Colonic mucosa (tissue), 4 donors: ENCODE measurements at regions not wholly inside any gene's neighbourhood (a gene's known extent, or its start where the extent isn't known, plus 50 kb on each side); places are given as distances from the start of the nearest gene placed in this dataset.

Experiments
- DNase-seq: peaks from one replicate; pipeline ENCODE4 v3.0.0-alpha.2; 2020
- H3K27ac ChIP-seq: fragments of 200-600 bp; one replicate; pipeline ENCODE4 v1.8.0; 2021
- H3K27me3 ChIP-seq: fragments of 200-600 bp; one replicate; pipeline ENCODE4 v1.8.0; 2021
- H3K36me3 ChIP-seq: fragments of 200-600 bp; one replicate; pipeline ENCODE4 v1.8.0; 2021
- H3K4me1 ChIP-seq: fragments of 200-600 bp; one replicate; pipeline ENCODE4 v1.8.0; 2021; ENCODE audit warnings: mild to moderate bottlenecking
- H3K4me3 ChIP-seq: fragments of 200-600 bp; one replicate; pipeline ENCODE4 v1.8.0; 2021
- H3K9ac ChIP-seq, 2 donors: one replicate each; pipeline ENCODE4 v1.7.0; 2013; ENCODE audit warnings: control low read depth in 2 of 2, low read depth in 2 of 2, low read length in 2 of 2
- H3K9me3 ChIP-seq: fragments of 200-600 bp; one replicate; pipeline ENCODE4 v1.8.0; 2021
- CTCF ChIP-seq: fragments of 200-600 bp; IDR thresholded peaks from one replicate; pipeline ENCODE4 v1.8.0; 2022; ENCODE audit warnings: antibody characterized with exemption, mild to moderate bottlenecking
- intact Hi-C: fragments of 100-400 bp; cut with DNase I; formaldehyde crosslinking; loops from one replicate; pipeline ENCODE4 v1.14.1; 2022
- donor health status: healthy.
- donor health status: DM: no; HTN: no; CAD: no.
- donor health status: DM: no; HTN: no; CAD: no.

- H3K4me1 ChIP-seq, result no peaks in the 10 kb centered on the region
- H3K27ac ChIP-seq, result no peak overlapping the region
- DNase-seq, result no peak
- intact Hi-C loops, result no loop called here
- TF ChIP-seq CTCF, result no peak
- H3K4me3 ChIP-seq, result no peak overlapping the region
- no peaks in the 10 kb centered on the region for H3K27me3 ChIP-seq
- H3K36me3 ChIP-seq, result no peaks in the 10 kb centered on the region
- no peak overlapping the region for H3K9ac ChIP-seq
- no peaks in the 10 kb centered on the region for H3K9me3 ChIP-seq
These were observed 80.3 kb upstream of the LHX1 start for GRCh38 chr17:36856903-36857381.

- no peaks in the 10 kb centered on the region for H3K36me3 ChIP-seq
- H3K27me3 ChIP-seq, result no peaks in the 10 kb centered on the region
- intact Hi-C loops, result no loop called here
- no peak for TF ChIP-seq CTCF
- no peaks in the 10 kb centered on the region for H3K4me1 ChIP-seq
- H3K27ac ChIP-seq, result no peak overlapping the region
- H3K9ac ChIP-seq, result no peak overlapping the region
- H3K4me3 ChIP-seq, result no peak overlapping the region
- no peaks in the 10 kb centered on the region for H3K9me3 ChIP-seq
- no peak for DNase-seq
These were observed 79.6 kb upstream of the LHX1 start for GRCh38 chr17:36857698-36858097.

GRCh38 chr17:36858119-36859002, 78.9 kb upstream of the LHX1 start:
- intact Hi-C loops, result no loop called here
- no peak overlapping the region for H3K27ac ChIP-seq
- no peak overlapping the region for H3K4me3 ChIP-seq
- no peak for DNase-seq
- no peak for TF ChIP-seq CTCF
- H3K9ac ChIP-seq, result no peak overlapping the region
- H3K9me3 ChIP-seq, result no peaks in the 10 kb centered on the region
- no peaks in the 10 kb centered on the region for H3K36me3 ChIP-seq
- H3K4me1 ChIP-seq, result no peaks in the 10 kb centered on the region
- no peaks in the 10 kb centered on the region for H3K27me3 ChIP-seq

- no peak overlapping the region for H3K9ac ChIP-seq
- intact Hi-C loops, result no loop called here
- no peaks in the 10 kb centered on the region for H3K27me3 ChIP-seq
- no peak for TF ChIP-seq CTCF
- H3K4me3 ChIP-seq, result no peak overlapping the region
- no peaks in the 10 kb centered on the region for H3K9me3 ChIP-seq
- no peak overlapping the region for H3K27ac ChIP-seq
- no peaks in the 10 kb centered on the region for H3K36me3 ChIP-seq
- no peaks in the 10 kb centered on the region for H3K4me1 ChIP-seq
- no peak for DNase-seq
These were observed 78.3 kb upstream of the LHX1 start for GRCh38 chr17:36859003-36859300.

- no peak for DNase-seq
- Histone ChIP-seq H3K4me1 (no peaks in the 10 kb centered on the region), H3K4me3 (no peak overlapping the region), H3K27me3 (no peaks in the 10 kb centered on the region), H3K9ac (no peak overlapping the region), H3K9me3 (no peaks in the 10 kb centered on the region), H3K36me3 (no peaks in the 10 kb centered on the region), H3K27ac (no peak overlapping the region)
- no peak for TF ChIP-seq CTCF
- intact Hi-C loops, result no loop called here
These were observed 77.6 kb upstream of the LHX1 start for GRCh38 chr17:36859706-36860105.
